Astrocyte (in vitro differentiated cells and primary cell): ENCODE measurements at regions not wholly inside any gene's neighbourhood (a gene's known extent, or its start where the extent isn't known, plus 50 kb on each side); places are given as distances from the start of the nearest gene placed in this dataset.

Experiments used
- DNase-seq: peaks from one replicate; pipeline ENCODE4 v3.0.0-alpha.2; 2010; ENCODE audit warnings: low read depth
- FAIRE-seq: peaks from 2 replicates; lab custom pipeline; 2011; peaks lifted over from hg19 to GRCh38; lab: Jason Lieb, UNC
- H2AFZ ChIP-seq: 2 replicates; pipeline ENCODE4 v1.6.0; 2012; ENCODE audit warnings: low read depth, low read length, inconsistent platforms
- H3K27ac ChIP-seq: 2 replicates; pipeline ENCODE4 v1.5.1; 2011; ENCODE audit warnings: low read depth, low read length, inconsistent platforms
- H3K27me3 ChIP-seq: 2 replicates; pipeline ENCODE4 v1.6.0; 2011; ENCODE audit warnings: low read length, inconsistent platforms; ENCODE audit not compliant: insufficient read depth
- H3K36me3 ChIP-seq: 2 replicates; pipeline ENCODE4 v1.5.1; 2011; ENCODE audit warnings: low read length, inconsistent platforms; ENCODE audit not compliant: insufficient read depth
- H3K4me1 ChIP-seq: 2 replicates; pipeline ENCODE4 v1.5.1; 2011; ENCODE audit warnings: low read length, inconsistent platforms; ENCODE audit not compliant: insufficient read depth
- H3K4me2 ChIP-seq: 2 replicates; pipeline ENCODE4 v1.6.0; 2012; ENCODE audit warnings: low read length, inconsistent platforms
- H3K4me3 ChIP-seq: 2 replicates; pipeline ENCODE4 v1.5.1; 2011; ENCODE audit warnings: low read depth, mild to moderate bottlenecking, low read length, inconsistent platforms; ENCODE audit not compliant: insufficient read depth
- H3K79me2 ChIP-seq: 2 replicates; pipeline ENCODE4 v1.6.0; 2012; ENCODE audit warnings: mild to moderate bottlenecking, low read length, inconsistent platforms; ENCODE audit not compliant: insufficient read depth
- H3K9ac ChIP-seq: 2 replicates; pipeline ENCODE4 v1.6.0; 2012; ENCODE audit warnings: mild to moderate bottlenecking, low read length, inconsistent platforms
- H3K9me3 ChIP-seq: 2 replicates; pipeline ENCODE4 v1.5.1; 2012; ENCODE audit warnings: low read depth, mild to moderate bottlenecking, low read length, inconsistent platforms; ENCODE audit not compliant: insufficient read depth
- H4K20me1 ChIP-seq: 2 replicates; pipeline ENCODE4 v1.6.0; 2012; ENCODE audit warnings: low read length, inconsistent platforms; ENCODE audit not compliant: insufficient read depth
- H3K27ac Mint-ChIP-seq: one replicate; pipeline ENCODE4 v1.8.0; 2021; ENCODE audit warnings: mild to moderate bottlenecking, mixed read lengths; ENCODE audit not compliant: unreplicated experiment
- H3K27me3 Mint-ChIP-seq: one replicate; pipeline ENCODE4 v1.8.0; 2021; ENCODE audit warnings: low read depth, mixed read lengths; ENCODE audit not compliant: unreplicated experiment
- H3K36me3 Mint-ChIP-seq: one replicate; pipeline ENCODE4 v1.8.0; 2021; ENCODE audit warnings: low read depth, mixed read lengths; ENCODE audit not compliant: unreplicated experiment
- H3K4me1 Mint-ChIP-seq: one replicate; pipeline ENCODE4 v1.8.0; 2021; ENCODE audit warnings: low read depth, mixed read lengths; ENCODE audit not compliant: unreplicated experiment
- H3K4me3 Mint-ChIP-seq: one replicate; pipeline ENCODE4 v1.8.0; 2021; ENCODE audit warnings: mild to moderate bottlenecking, moderate library complexity, mixed read lengths; ENCODE audit not compliant: unreplicated experiment
- H3K9me3 Mint-ChIP-seq: one replicate; pipeline ENCODE4 v1.8.0; 2021; ENCODE audit warnings: mild to moderate bottlenecking, mixed read lengths; ENCODE audit not compliant: unreplicated experiment
- EZH2 ChIP-seq: IDR thresholded peaks from 2 replicates; pipeline ENCODE4 v1.6.1; 2012; ENCODE audit warnings: mild to moderate bottlenecking, low read length, inconsistent platforms; ENCODE audit not compliant: insufficient read depth
- TF ChIP-seq, protein P1 (sequence below): IDR thresholded peaks from 2 replicates; pipeline ENCODE4 v1.5.1; 2011; ENCODE audit warnings: low read depth, mild to moderate bottlenecking, inconsistent platforms, low read length, moderate library complexity; ENCODE audit not compliant: insufficient read depth

- H3K4me3 Mint-ChIP-seq: no peak overlapping the region
- H3K9me3 ChIP-seq: no peaks in the 10 kb centered on the region
- H3K27me3 ChIP-seq: peaks cover 8% of the 10 kb centered on the region
- H3K27ac Mint-ChIP-seq: no peak overlapping the region
- FAIRE-seq: no peak
- peaks cover 4% of the 10 kb centered on the region for H3K4me1 Mint-ChIP-seq
- H3K9me3 Mint-ChIP-seq: no peaks in the 10 kb centered on the region
- H3K4me1 ChIP-seq: peaks cover 8% of the 10 kb centered on the region
- H3K79me2 ChIP-seq: no peaks in the 10 kb centered on the region
- H2AFZ ChIP-seq: no peak overlapping the region
- no peak overlapping the region for H3K27ac ChIP-seq
- no peak overlapping the region for H3K9ac ChIP-seq
- H3K36me3 ChIP-seq: no peaks in the 10 kb centered on the region
- H4K20me1 ChIP-seq: no peaks in the 10 kb centered on the region
- no peaks in the 10 kb centered on the region for H3K27me3 Mint-ChIP-seq
- DNase-seq: peak; percentile 83
- TF ChIP-seq, protein P1, sequence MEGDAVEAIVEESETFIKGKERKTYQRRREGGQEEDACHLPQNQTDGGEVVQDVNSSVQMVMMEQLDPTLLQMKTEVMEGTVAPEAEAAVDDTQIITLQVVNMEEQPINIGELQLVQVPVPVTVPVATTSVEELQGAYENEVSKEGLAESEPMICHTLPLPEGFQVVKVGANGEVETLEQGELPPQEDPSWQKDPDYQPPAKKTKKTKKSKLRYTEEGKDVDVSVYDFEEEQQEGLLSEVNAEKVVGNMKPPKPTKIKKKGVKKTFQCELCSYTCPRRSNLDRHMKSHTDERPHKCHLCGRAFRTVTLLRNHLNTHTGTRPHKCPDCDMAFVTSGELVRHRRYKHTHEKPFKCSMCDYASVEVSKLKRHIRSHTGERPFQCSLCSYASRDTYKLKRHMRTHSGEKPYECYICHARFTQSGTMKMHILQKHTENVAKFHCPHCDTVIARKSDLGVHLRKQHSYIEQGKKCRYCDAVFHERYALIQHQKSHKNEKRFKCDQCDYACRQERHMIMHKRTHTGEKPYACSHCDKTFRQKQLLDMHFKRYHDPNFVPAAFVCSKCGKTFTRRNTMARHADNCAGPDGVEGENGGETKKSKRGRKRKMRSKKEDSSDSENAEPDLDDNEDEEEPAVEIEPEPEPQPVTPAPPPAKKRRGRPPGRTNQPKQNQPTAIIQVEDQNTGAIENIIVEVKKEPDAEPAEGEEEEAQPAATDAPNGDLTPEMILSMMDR: no peak
- no peak for TF ChIP-seq EZH2
- H3K4me3 ChIP-seq: no peak overlapping the region
- peak overlapping the region; percentile 18 for H3K4me2 ChIP-seq
- H3K36me3 Mint-ChIP-seq: no peaks in the 10 kb centered on the region
Measured at GRCh38 chr21:35316933-35317332, 267.8 kb upstream of the RUNX1 start.

DNA sequence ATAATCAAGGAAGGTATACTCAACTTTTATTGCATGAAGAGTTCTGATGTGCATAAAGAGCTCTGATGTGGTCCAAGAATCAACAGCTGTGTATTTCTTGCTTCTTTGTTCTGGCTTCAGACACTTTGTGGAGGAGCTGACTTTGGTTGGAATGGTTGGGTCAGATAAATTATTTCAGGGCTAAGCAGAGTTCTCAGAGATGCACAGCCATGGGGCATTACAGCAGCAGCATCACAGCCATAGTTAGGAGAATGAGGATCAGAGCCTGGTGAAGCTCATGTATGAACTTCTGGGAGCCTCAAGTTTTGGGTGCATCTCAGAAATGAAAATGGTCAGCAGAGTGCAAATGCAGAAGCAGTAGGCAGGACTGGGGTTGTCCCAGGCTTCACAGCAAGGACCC lies 267.4 kb upstream of the RUNX1 start:
- peaks cover 8% of the 10 kb centered on the region for H3K4me1 ChIP-seq
- no peak for DNase-seq
- no peak overlapping the region for H2AFZ ChIP-seq
- no peak overlapping the region for H3K9ac ChIP-seq
- peaks cover 4% of the 10 kb centered on the region for H3K27me3 ChIP-seq
- H3K27ac ChIP-seq: no peak overlapping the region
- FAIRE-seq: no peak
- Mint-ChIP-seq H3K4me1 (peaks cover 4% of the 10 kb centered on the region), H3K9me3 (no peaks in the 10 kb centered on the region), H3K36me3 (no peaks in the 10 kb centered on the region), H3K27ac (no peak overlapping the region), H3K27me3 (no peaks in the 10 kb centered on the region), H3K4me3 (no peak overlapping the region)
- no peak overlapping the region for H3K4me2 ChIP-seq
- no peak overlapping the region for H3K4me3 ChIP-seq
- H3K79me2 ChIP-seq: no peaks in the 10 kb centered on the region
- H3K36me3 ChIP-seq: no peaks in the 10 kb centered on the region
- TF ChIP-seq, protein P1: no peak
- TF ChIP-seq EZH2: no peak
- no peaks in the 10 kb centered on the region for H4K20me1 ChIP-seq
- no peaks in the 10 kb centered on the region for H3K9me3 ChIP-seq

DNA sequence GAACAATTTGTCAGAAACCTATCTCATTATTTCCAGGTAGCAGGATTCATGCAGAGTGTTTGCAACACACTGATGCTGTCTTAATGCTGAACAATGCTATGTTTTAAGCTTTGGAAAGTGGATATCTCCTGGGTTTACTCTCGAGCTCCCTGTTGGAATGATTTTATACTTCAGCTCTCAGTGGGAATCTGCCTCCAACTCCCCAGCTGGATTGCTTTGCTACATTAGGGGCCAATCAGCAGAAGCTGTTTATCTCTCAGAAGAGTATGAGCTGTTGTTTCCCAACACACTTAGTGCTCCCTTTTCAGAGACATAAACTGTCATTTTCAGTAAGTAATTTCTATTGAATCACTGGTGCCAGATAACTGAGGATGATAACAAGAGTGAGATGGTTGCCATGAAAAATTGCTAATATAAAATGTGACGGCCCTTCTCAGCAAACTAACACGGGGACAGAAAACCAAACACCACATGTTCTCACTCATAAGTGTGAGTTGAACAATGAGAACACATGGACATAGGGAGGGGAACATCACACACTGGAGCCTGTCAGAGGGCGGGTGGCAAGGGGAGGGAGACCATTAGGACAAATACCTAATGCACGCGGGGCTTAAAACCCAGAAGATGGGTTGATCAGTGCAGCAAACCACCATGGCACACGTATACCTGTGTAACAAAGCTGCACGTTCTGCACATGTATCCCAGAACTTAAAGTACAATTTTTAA lies 265.9 kb upstream of the RUNX1 start:
- Mint-ChIP-seq H3K27me3 (no peaks in the 10 kb centered on the region), H3K36me3 (no peaks in the 10 kb centered on the region), H3K4me3 (no peak overlapping the region), H3K4me1 (peaks cover 4% of the 10 kb centered on the region), H3K9me3 (no peaks in the 10 kb centered on the region), H3K27ac (no peak overlapping the region)
- H2AFZ ChIP-seq: no peak overlapping the region
- no peak overlapping the region for H3K4me2 ChIP-seq
- H3K27me3 ChIP-seq: no peaks in the 10 kb centered on the region
- H3K4me3 ChIP-seq: no peak overlapping the region
- no peaks in the 10 kb centered on the region for H3K79me2 ChIP-seq
- no peak overlapping the region for H3K27ac ChIP-seq
- TF ChIP-seq, protein P1: no peak
- TF ChIP-seq EZH2: no peak
- FAIRE-seq: peak; percentile 47
- peaks cover 8% of the 10 kb centered on the region for H3K4me1 ChIP-seq
- no peaks in the 10 kb centered on the region for H3K9me3 ChIP-seq
- no peaks in the 10 kb centered on the region for H3K36me3 ChIP-seq
- no peak overlapping the region for H3K9ac ChIP-seq
- peak; percentile 49 for DNase-seq
- H4K20me1 ChIP-seq: no peaks in the 10 kb centered on the region
